IPS-NIHi11 (cell line): ENCODE measurements at regions not wholly inside any gene's neighbourhood (a gene's known extent, or its start where the extent isn't known, plus 50 kb on each side); places are given as distances from the start of the nearest gene placed in this dataset.
"Not testable (repeated sequence)": the region's sequence is repeated elsewhere in the genome, so short reads cannot be mapped to it uniquely, and the experiment has no call there.

Source experiments
- DNase-seq: peaks from one replicate; pipeline ENCODE4 v3.0.0; 2012; ENCODE audit warnings: mixed read lengths, low spot score

- DNase-seq, result no peak
These were observed 286.4 kb downstream of the USP46 start for GRCh38 chr4:52372747-52373146.

- no peak for DNase-seq
These were observed 285.5 kb downstream of the USP46 start for GRCh38 chr4:52373650-52374049.

- no peak for DNase-seq
These were observed 284.2 kb downstream of the USP46 start for GRCh38 chr4:52374877-52375276.

- DNase-seq, result peak; percentile 35
These were observed 282.9 kb downstream of the USP46 start for GRCh38 chr4:52376132-52376704.

- no peak for DNase-seq
These were observed 281.5 kb downstream of the USP46 start for GRCh38 chr4:52377563-52377962.

- no peak for DNase-seq
These were observed 251.6 kb downstream of the USP46 start for GRCh38 chr4:52407545-52407944.

GRCh38 chr4:52408032-52408431 is 251.1 kb downstream of the USP46 start:
- DNase-seq, result no peak

- DNase-seq, result no peak
These were observed 250.6 kb downstream of the USP46 start for GRCh38 chr4:52408471-52408870.

- not testable (repeated sequence) for DNase-seq
These were observed 249.3 kb downstream of the USP46 start for GRCh38 chr4:52409766-52410165.

- DNase-seq, result no peak
These were observed 248.1 kb downstream of the USP46 start for GRCh38 chr4:52410971-52411370.

- DNase-seq, result no peak
These were observed 238.8 kb downstream of the USP46 start for GRCh38 chr4:52420330-52420729.

GRCh38 chr4:52421811-52422213 is 237.3 kb downstream of the USP46 start:
- DNase-seq, result no peak

- no peak for DNase-seq
These were observed 235.1 kb downstream of the USP46 start for GRCh38 chr4:52423967-52424366.

- no peak for DNase-seq
These were observed 233.3 kb downstream of the USP46 start for GRCh38 chr4:52425751-52426326.

- no peak for DNase-seq
These were observed 227.7 kb downstream of the USP46 start for GRCh38 chr4:52431410-52431809.

- DNase-seq, result no peak
These were observed 227.2 kb downstream of the USP46 start for GRCh38 chr4:52431869-52432268.

GRCh38 chr4:52442524-52442923 is 216.6 kb downstream of the USP46 start:
- not testable (repeated sequence) for DNase-seq

GRCh38 chr4:52472444-52472843 is 186.7 kb downstream of the USP46 start:
- DNase-seq, result no peak

- no peak for DNase-seq
These were observed 181.8 kb downstream of the USP46 start for GRCh38 chr4:52477191-52477780.

- DNase-seq, result no peak
These were observed 175.8 kb downstream of the USP46 start for GRCh38 chr4:52483186-52483890.

GRCh38 chr4:52507774-52508173 is 151.3 kb downstream of the USP46 start:
- no peak for DNase-seq

GRCh38 chr4:52510939-52511565 is 148.0 kb downstream of the USP46 start:
- no peak for DNase-seq

GRCh38 chr4:52511825-52512224 is 147.3 kb downstream of the USP46 start:
- no peak for DNase-seq
